GM12864 (cell line): ENCODE measurements at regions not wholly inside any gene's neighbourhood (a gene's known extent, or its start where the extent isn't known, plus 50 kb on each side); places are given as distances from the start of the nearest gene placed in this dataset.

Experiments
- DNase-seq: peaks from one replicate; pipeline ENCODE4 v3.0.0-alpha.2; 2011; ENCODE audit warnings: low read depth
- H3K4me3 ChIP-seq: 2 replicates; pipeline ENCODE4 v1.5.1; 2011; ENCODE audit warnings: mild to moderate bottlenecking, low read depth, low read length, control low read depth
- TF ChIP-seq, protein P1 (sequence below): IDR thresholded peaks from 2 replicates; pipeline ENCODE4 v1.5.1; 2011; ENCODE audit warnings: low read depth, mild to moderate bottlenecking, moderate library complexity, low read length, control low read depth, inconsistent platforms; ENCODE audit errors: missing control alignments

DNA sequence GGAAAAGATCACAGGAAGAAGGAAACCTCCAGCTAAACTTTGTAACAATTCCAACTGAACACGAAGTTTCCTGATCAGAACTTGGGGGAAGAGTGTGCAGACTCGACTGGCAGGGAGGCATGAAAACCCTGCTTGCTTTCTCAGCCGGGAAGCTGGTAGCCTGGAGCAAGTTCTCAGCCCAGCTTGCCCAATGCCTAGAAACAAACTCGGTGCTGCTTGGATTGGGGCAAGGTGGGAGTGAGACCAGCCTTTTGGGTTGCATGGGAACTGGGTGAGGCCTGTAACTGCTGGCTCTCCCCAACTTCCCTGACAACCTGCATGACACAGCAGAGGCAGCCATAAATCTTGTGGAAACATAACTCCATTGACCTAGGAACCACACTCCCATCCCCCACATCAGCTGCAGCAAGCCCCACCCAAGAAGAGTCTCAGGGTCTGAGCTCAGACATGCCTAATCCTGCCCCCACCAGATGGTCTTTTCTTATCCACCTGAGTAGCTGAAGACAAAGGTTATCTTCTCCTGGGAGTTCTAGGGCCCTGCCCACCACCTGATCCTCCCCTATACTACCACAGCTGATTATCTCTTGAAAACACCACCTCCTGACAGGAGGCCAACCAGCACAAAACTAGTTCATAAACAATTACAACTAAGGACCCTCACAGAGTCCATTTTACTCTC, 1859.7 kb upstream of the CELF4 start:
- TF ChIP-seq, protein P1, sequence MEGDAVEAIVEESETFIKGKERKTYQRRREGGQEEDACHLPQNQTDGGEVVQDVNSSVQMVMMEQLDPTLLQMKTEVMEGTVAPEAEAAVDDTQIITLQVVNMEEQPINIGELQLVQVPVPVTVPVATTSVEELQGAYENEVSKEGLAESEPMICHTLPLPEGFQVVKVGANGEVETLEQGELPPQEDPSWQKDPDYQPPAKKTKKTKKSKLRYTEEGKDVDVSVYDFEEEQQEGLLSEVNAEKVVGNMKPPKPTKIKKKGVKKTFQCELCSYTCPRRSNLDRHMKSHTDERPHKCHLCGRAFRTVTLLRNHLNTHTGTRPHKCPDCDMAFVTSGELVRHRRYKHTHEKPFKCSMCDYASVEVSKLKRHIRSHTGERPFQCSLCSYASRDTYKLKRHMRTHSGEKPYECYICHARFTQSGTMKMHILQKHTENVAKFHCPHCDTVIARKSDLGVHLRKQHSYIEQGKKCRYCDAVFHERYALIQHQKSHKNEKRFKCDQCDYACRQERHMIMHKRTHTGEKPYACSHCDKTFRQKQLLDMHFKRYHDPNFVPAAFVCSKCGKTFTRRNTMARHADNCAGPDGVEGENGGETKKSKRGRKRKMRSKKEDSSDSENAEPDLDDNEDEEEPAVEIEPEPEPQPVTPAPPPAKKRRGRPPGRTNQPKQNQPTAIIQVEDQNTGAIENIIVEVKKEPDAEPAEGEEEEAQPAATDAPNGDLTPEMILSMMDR = no peak
- DNase-seq = no peak
- H3K4me3 ChIP-seq = no peak overlapping the region

DNA sequence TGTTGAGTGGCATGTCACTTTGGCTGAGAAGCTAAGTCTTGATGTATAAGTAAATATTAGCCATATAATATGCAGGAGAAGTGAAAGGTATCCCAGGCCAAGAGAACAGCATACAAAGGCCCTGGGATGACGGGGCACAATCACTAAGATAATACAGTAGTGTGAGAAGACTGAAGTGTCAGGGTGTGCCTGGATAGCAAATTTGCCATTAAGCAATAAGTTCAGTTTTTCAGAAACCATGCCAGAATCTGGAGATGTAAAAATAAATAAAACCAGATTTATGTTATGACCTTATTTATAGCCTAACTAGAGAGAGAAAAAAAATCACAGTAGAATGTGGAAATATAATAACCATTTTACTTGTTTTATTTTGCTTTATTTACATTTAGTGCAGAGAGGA, 1858.7 kb upstream of the CELF4 start:
- no peak for DNase-seq
- TF ChIP-seq, protein P1 = no peak
- H3K4me3 ChIP-seq = no peak overlapping the region

DNA sequence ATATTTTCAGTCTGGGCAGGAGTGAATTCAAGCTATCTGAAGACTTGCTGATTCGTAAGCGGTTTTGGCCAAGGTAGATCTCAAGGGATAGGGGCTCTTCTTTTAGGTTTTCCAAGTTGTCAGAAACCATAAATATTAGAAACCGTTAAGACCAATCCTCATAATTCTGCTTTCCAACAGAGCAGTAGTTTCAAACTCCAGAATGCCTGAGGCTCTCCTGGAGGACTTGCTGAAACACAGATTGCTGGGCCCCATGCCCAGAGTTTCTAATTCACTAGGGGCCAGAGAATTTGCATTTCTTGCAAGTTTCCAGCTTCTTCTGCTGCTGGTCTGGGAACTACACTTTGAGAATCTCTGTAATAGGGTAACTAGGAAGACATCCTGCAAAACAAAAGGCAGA, 1855.7 kb upstream of the CELF4 start:
- H3K4me3 ChIP-seq = no peak overlapping the region
- DNase-seq = no peak
- TF ChIP-seq, protein P1 = no peak

DNA sequence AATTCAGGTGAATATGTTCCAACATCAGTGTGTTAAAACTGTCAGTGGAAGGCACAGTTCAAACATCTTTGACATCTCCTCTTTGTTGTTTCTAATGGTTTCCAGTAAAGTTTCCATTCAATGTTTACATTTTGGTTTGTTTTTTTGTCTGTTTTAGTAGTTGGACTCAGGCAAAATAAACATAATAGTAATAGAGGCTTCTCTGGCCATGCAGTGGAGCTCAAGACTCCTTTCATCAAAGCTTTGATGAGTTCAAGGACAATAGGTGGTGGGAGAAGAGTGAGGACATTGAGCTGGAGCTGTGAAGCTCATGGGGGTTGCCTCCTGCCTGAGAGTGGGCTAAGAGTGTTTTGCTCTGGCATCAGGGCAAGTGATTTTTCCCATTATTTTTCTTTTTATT, 1853.7 kb upstream of the CELF4 start:
- TF ChIP-seq, protein P1 = no peak
- H3K4me3 ChIP-seq = no peak overlapping the region
- DNase-seq = no peak

DNA sequence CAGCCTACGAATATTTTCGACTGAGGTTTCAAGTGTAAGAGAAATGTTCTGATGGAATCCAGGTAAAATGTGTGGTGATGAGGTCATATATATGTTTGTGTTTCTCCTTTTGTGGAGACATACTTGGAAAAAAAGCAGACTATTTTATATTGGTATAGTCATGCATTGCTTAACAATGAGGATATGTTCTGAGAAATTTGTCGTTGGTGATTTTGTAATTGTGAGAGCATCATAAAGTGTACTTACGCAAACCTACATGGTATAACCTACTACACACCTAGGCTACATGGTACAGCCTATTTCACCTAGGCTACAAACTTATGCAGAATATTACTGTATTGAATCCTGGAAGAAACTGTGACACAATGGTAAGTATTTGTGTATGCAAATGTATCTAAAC, 1849.9 kb upstream of the CELF4 start:
- TF ChIP-seq, protein P1 = no peak
- H3K4me3 ChIP-seq = no peak overlapping the region
- no peak for DNase-seq

DNA sequence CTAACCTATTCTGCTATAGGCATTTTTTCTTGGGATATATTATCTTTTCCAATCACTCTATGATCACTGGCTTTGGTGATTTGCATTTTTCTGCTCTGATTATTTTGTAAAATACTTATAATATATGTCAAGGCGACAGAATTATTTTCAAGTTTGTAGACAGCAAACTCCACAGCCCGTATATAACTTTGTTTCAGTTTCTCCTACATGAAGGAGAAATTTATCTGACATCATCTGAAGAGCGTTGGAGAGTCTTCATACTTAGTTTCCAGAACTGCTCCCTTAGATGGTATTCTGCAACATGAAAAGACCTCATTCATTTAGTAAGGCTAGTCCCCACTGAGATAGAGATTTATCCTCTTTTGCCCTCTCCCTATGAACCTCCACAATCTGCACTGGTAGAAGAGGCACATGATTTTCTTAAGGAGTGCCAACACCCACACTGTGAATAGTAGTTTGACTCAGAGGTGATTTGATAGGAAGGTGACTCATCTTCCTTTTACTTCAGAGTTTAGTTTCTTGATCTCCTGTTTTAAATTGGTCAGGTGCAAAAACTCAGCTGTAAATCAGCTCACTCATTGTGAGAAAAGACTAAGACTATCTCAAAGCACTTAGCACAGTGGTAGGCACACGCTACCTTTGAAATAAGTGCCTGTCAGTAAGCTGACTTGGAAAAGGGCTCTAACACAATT, 1848.6 kb upstream of the CELF4 start:
- H3K4me3 ChIP-seq = no peak overlapping the region
- TF ChIP-seq, protein P1 = no peak
- no peak for DNase-seq

DNA sequence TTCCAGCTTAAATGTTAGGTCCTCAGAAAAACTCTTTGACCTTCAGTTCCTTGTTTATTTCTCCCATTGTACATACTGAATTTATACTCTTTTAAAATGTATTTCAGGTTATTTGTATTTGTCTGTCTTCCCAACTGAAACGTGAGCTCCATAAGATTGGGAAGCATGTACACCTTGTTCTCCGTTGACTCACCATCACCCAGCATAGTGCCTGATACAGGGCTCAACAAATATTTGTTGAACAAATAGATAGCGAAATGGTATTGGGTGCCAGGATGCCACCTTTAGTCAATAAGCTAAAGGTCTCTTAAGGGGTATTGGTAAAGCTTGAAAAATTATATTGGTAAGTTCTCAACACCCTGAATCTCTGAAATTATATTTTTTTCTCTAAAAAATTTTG, 1841.3 kb upstream of the CELF4 start:
- TF ChIP-seq, protein P1 = no peak
- DNase-seq = no peak
- no peak overlapping the region for H3K4me3 ChIP-seq
